GM18519 (cell line): ENCODE measurements at regions not wholly inside any gene's neighbourhood (a gene's known extent, or its start where the extent isn't known, plus 50 kb on each side); places are given as distances from the start of the nearest gene placed in this dataset.
"Not testable (repeated sequence)": the region's sequence is repeated elsewhere in the genome, so short reads cannot be mapped to it uniquely, and the experiment has no call there.

Experiments used
- ATAC-seq: cut with Tn5 transposase; IDR thresholded peaks from one replicate; pipeline ENCODE4 v1.9.1; 2021; ENCODE audit warnings: mild to moderate bottlenecking, moderate library complexity; ENCODE audit not compliant: unreplicated experiment, low FRiP score

DNA sequence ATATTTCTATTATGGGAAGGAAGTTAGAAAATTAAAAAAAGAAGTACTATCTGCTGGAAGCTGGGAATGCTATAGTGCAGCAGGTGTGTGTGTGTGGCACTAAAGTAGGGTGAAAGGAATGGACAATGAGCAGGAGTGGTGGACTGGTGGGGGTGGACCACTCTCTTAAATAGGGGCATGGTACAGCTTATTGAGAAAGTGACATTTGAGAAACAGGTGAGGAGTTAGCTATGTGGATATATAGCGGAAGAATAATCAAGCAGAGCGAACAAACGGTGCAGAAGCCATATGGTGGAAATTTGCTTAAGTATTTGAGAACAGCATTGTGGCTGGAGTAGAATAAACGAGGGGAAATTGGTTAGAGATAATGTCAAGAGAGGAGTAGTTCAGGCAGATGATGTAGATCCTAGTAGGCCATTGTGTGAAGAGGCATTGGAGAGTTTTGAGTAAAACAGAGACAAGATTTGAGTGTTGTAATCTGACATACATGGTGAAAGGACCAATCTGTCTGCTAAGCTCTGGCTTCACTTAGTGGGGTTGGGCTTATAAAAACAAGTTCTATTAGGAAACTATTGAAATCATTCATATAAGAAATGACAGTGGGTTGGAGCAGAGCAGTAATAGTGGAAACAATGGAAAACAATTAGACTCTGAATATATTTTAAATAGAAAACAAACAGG is 149.2 kb upstream of the SYT10 start:
- no peak for ATAC-seq

DNA sequence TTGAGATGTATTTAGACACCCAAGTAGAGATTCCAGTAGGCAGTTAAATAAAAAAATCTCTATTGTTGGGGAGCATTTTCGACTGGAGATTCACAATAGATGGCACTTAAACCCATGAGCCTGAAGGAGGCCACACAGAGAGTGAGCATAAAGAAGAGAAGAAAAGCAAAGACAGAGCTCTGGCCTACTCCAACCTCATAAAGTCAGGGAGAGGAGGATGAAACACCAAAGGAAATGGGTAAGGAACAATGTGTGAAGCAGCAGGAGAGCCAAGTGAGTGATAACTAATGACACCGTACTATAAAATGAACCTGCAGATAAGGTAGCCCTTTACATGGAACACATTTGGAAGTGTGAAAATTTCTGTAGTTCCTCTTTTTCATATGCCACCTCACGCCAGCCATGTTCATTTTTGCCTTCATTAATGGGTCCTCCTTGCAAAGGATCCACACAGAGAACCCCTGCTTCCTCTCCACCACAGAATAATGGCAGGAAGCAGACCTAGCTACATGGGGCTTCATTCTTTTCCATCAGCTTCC is 150.0 kb upstream of the SYT10 start:
- no peak for ATAC-seq

DNA sequence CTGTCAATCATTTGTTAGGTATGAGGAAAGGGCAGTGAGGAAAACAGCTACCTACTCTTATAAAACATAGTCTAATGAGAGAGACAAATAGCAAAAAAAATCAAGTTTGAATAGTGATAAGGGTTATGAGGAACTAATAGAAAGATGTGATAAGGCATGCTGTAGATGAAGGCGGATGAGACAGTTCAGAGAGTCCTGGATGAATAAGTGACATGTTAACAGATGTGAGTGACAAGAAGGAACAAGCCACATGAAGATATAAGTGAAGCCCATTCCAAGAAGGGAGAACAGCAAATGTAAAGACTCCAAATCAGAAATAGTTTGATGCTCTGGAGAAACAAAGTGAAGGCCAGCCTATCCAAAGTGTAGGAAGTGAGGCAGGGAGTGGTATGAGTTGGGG is 154.1 kb upstream of the SYT10 start:
- ATAC-seq: no peak

DNA sequence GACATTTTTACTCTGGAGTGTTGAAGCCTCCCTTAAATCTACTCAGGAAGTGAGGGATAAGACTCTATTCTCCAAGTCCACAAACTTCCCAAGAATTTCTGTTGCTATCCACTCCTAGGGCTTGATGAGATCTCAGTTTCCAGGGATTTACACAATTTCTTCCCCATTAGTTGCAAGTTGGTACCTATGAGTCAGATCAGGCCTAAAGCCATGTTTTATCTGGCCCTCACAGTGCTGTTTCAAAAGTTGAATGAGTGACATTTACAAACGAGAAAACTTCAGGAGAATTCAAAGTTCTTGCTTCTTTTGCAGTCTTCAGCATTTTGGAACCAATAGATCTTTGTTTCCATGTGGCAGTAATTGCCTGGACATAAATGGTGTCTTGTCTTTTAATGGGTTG is 156.4 kb upstream of the SYT10 start:
- no peak for ATAC-seq

DNA sequence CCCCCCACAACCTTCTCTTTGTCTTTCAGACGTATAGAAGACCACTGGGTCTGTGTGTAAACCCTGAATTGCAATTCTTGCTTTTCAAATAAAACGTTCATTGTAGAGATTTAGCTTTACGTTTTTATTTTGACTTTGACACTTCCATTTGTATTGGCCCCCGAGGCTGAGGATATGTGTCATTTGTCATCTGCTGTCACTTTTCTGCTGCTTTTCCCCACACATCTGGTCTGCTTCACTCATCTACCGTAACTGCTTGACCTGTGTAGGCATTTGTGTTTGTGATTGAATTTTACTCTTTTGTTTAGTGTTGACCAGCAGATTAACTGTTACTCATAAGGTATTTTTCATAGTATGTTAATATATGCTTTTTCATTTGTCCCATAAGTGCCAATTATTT is 157.2 kb upstream of the SYT10 start:
- no peak for ATAC-seq

DNA sequence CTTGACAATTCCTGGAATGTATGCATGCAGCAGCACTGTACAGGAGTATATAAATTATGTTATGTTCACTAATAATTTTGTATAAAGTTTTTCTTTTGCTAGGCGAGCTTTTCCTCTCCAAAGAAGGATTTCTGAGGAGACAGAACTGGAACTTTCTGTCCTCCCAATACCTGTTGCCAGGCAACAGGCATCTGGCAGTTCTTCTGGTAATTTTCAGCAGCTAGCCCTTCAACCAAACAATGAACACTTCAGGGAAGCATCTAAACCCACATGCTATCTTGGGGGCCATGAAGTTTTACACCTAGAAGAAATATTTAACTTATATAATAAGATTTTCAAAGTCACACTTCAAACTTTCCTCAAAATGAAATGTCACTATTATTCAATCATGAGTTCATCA is 162.9 kb upstream of the SYT10 start:
- ATAC-seq: no peak

DNA sequence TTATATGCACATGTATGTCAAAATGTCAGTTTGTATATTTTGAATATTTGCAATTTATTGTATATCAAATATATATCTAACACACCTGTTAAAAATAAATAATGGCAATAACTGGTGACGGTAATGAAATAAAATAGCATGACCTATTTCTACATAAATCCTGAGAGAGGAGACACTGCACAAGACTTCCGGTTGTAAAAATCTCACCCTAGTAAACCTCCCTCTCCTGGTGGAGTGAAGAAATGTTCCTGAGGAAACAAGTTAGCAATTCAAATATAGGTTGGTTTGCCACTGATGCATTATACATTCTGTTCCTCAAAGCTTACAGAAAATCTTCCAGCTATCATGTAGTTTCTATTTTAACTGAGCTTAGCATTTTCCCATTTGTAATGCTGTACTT is 166.1 kb upstream of the SYT10 start:
- no peak for ATAC-seq

DNA sequence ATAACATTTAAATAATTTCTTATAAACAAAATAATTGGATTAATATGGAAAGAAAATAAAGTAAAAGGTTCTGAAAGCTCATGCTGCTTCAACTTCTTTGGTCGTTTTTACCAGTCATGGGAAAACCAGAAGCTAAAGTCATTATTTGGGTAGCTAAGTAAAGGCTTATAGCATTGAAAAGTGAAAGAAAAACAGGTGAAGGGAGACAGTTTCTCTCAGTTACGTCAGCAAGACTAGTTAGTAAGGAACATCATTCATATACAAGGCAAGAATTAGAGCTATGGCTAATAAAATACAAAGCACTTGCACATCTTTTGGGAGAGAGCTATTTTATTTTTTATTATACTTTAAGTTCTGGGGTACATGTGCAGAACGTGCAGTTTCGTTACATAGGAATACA is 170.3 kb upstream of the SYT10 start:
- no peak for ATAC-seq

DNA sequence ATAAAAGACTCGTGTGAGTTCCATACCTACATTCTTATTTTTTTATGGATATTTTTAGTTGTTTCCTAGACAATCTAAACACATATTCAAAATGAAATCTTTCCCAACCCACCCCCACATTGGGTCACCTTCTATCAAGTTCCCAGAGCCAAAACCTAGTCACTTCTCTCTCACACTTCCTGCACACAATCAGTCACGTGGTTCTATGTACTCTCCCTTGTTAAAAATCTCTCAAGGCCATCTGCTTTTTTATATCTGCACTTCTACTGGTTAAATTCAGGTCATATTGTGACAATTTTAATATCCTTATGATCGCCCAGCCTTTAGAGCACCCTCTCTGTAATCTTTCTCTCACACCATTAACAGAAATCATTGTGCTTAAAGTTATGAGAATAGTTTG is 175.0 kb upstream of the SYT10 start:
- ATAC-seq: no peak

DNA sequence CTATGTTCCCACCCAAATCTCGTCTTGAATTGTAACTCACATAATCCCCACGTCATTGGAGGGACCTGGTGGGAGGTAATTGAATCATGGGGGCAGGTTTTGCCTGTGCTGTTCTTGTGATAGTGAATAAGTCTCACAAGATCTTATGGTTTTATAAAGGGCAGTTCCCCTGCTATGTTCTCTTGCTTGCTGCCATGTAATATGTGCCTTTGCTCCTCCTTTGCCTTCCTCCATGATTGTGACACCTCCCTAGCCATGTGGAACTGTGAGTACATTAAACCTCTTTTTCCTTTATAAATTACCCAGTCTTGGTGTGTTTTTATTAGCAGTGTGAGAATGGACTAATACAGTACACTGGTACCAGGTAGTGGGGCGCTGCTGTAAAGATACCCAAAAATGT is 177.6 kb upstream of the SYT10 start:
- ATAC-seq: no peak

DNA sequence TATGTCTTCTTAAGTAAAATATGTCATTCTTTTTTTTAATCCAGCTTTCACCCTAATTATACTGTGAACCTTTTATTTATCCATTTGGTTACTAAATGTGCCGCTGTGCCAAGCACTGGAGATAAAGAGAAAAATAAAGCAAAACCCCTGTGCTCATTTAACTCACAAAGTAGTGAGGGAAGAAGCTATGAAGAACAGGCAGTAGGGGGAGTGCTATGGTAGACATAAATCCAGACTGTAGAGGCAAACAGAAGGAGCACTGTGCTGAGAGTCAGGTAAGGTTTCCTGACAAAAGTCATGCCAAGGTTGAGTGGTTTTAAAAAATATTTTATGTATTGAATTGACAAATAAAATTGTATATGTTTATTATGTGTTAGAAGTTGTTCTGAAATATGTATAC is 188.5 kb upstream of the SYT10 start:
- ATAC-seq: no peak

DNA sequence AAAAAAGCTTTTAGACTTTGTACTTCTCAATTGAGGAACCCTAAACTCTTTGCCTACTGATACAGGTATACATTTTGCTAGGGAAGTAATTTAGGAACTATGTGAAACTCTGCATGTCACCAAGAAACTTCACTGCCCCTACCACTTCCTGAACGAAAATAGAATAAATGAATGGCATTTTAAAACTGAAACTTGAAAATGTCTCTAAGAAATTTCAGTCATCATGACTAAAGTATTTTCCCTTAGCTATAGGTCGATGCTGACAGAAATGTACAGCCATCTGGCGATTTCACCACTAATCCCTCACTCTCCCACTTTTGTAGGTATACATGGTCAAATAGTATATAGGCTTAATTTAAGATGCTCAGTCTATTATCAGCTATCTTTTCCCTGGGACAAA is 194.9 kb upstream of the SYT10 start:
- ATAC-seq: no peak

DNA sequence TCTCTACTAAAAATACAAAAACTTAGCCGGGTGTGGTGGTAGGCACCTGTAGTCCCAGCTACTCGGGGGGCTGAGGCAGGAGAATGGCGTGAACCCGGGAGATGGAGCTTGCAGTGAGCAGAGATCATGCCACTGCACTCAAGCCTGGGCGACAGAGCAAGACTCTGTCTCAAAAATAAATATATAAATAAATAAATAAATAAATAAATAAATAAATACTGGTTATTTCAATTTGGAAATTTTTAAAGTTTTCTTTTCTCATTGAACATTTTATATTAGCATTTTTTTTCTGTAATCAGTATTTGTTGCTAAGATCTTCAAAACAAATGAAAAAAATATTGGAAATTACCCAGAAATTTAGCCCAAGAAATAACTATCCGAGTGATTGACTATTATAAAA is 197.3 kb upstream of the SYT10 start:
- not testable (repeated sequence) for ATAC-seq

DNA sequence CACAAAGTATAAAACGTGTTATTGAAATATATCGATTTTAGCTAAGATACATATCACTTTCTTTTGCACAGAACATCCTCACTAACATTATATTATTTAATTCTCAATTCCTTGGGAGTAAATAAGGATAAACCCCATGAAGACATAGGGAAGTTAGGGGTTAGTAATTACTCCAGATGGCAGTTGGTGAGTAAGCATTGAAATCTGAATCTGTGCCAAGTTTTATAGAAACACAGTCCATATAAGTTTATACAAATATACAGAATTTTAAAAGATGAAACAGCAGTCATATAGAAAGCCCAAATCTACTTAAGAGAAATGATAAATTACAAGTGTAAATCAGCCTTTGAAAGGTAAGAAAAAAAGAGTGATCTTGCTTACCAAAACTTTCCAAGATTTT is 200.4 kb upstream of the SYT10 start:
- ATAC-seq: no peak

DNA sequence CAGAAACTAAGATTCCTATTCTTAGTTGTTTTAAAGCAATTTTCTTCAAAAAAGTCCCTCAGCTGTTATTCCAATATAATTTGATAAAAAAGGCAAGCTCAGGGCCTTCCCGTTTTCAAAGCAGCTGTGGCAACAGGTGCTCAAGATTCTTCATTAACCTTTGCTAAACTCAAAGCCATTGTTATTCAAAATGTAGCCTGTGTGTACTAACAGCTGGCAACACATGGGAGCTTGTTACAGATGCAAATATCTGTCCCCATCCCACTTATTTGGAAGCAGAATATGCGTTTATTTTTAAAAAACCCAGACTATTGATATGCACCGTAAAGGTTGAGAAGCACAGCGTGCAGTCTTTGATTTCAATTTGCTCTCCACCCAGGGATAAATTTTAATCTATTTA is 210.4 kb upstream of the SYT10 start:
- no peak for ATAC-seq

DNA sequence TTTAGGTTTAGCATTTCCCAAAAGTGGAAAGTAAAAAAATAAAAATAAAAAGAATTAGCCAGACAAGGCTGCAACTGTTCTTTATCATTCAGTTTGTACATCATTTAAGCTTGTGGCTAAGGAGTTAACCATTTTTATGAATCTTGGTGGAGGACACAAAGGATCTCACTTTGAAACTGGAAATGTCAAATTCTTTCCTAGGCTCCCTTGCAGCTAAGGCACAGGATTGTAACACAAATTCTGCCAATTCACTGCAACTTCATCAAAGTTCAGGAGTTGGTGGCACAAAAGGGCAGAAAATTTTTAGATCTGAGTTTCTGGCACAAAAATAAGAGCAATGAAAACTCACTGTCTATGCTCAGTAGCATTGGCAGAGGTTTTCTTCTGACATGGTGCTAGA is 211.2 kb upstream of the SYT10 start:
- no peak for ATAC-seq

DNA sequence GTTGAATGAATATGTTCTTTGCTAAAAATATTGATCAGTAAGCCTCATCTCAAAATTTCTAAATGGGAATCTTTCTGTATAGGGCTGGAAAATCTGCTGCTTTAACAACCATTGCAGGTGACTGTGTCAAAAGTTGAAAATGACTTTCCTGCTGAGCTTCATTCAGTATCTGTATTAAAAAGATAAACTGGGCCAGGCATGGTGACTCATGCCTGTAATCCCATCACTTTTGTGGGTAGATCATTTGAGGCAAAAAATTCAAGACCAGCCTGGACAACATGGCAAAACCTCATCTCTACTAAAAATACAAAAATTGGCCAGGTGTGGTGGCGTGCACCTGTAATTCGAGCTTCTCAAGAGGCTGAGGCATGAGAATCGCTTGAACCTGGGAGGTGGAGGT is 213.7 kb upstream of the SYT10 start:
- ATAC-seq: no peak

DNA sequence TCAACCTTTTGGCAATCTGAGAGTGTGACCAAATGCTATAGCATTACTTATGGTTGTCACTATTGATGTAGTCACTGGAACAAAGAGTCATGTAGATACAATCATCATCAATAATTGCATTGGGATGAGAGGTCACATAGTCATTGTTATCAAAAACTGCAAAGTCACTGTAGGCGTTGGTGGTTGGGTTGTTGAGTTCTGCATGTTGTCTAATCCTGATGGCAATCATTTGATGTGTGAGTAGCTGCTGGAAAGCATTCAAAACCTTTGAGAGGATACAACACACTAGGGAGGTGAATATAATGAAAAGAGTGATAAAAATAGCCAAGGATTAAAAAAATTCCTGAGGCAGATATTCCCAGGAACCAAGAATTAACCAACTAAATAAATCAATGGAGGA is 214.7 kb upstream of the SYT10 start:
- ATAC-seq: no peak

DNA sequence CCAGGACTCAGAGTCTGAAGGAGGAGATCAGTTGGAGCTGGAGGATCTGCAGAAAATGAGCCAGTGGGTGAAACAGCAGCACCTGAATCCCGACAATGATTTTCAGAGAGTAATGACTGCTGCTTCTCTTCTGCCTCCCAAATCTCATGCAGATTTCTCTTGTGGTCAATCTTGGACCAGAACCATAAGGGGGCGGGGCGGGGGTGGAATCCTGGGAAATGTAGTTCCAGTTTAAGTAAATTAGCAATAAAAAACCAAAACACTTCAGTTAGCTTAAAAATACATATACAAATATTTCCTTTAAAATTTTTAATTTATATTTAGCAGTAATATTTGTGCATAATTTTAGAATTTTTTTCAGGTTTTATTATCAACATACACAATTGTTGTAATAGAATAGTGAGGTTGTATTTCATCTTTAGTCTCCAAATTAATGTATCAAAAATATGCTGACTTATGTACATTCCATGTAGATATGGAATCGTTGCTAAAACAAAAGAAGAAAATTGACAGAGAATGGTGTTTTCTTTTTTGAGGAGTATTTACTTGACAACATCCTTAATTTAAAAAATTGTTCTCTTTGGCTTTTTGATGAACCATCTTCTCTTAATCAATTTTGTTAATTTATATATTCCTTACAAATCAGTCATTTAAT is 223.5 kb upstream of the SYT10 start:
- ATAC-seq: no peak

DNA sequence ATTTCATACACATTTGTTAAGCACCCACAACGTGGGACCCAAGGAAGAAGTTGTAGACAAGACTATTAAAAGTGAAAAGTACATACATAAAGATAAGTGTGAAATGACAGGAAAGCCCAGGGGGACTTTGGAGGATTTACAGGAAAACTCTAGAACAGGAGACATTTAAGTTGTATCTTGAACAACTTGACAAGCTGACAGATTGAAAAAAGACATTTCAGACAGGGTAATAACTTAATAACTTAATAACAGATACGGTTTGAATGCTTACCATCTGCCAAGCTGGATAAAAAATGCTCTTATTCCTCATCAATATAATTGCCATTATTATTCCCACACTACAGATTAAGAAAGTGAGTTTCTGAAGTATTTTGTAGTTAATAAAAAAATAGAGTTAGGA is 229.7 kb upstream of the SYT10 start:
- ATAC-seq: no peak

DNA sequence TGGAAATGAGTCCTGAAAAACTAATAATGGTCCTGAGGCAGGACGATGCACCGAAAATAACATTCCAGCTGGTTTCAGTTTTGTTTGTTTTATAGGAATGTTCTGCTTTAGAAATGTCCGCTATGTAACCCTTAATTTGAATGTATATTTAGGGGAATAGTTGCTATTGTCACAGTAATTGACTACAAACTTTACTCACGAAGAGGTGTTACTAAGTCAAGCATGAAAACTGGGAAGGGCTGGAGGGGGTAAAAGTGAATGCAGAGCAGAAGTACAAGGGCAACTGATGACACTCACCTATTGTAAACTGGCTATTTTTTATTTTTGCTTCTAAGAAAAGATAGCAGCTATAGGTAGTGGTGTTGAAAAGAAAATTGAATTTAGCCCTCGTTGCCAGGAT is 230.7 kb upstream of the SYT10 start:
- no peak for ATAC-seq

DNA sequence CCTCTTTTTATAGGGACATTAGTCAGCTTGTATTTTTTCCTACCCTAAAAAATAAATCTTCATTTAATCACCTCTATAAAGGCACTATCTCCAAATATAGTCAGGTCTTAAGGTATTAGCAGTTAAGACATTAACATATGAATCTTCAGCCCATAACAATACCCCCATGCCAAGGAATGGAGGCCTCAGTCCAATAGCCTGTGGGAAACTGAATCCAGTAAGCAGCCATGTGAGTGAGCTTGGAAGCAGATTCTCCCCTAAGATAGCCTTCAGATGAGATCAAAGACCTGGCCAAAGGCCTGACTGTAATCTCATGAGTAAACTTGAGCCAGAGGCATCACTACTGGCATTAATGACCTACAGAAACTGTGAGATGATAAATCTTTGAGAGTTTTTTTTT is 232.1 kb upstream of the SYT10 start:
- ATAC-seq: no peak
